HG02678 (cell line): ENCODE measurements at regions not wholly inside any gene's neighbourhood (a gene's known extent, or its start where the extent isn't known, plus 50 kb on each side); places are given as distances from the start of the nearest gene placed in this dataset.

ENCODE experiments used
- ATAC-seq: cut with Tn5 transposase; IDR thresholded peaks from one replicate; pipeline ENCODE4 v1.9.1; 2021; ENCODE audit warnings: mild to moderate bottlenecking, moderate library complexity; ENCODE audit not compliant: unreplicated experiment

- no peak for ATAC-seq
These were observed 329.2 kb downstream of the LPIN1 start for GRCh38 chr2:12075603-12076002.

DNA sequence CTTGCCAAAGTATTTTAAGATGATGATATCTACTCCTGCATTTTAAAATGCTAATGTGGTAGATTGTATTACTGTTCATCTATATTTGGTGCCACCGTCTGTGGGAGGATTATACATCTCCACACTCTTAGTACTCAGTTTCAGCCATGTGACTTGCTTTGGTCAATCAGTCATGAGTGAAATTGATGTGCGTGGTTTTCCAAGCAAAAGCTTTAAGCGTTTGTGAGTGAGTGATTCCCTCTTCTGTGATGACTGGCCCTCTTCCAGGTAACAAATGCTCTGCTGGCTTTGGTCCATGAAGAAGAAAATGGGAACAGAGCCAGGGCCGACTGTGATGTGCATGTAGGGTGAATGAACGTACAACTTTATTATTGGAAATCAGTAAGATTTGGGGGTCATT lies 330.4 kb downstream of the LPIN1 start:
- no peak for ATAC-seq

- ATAC-seq, result no peak
These were observed 333.9 kb downstream of the LPIN1 start for GRCh38 chr2:12080360-12080759.

DNA sequence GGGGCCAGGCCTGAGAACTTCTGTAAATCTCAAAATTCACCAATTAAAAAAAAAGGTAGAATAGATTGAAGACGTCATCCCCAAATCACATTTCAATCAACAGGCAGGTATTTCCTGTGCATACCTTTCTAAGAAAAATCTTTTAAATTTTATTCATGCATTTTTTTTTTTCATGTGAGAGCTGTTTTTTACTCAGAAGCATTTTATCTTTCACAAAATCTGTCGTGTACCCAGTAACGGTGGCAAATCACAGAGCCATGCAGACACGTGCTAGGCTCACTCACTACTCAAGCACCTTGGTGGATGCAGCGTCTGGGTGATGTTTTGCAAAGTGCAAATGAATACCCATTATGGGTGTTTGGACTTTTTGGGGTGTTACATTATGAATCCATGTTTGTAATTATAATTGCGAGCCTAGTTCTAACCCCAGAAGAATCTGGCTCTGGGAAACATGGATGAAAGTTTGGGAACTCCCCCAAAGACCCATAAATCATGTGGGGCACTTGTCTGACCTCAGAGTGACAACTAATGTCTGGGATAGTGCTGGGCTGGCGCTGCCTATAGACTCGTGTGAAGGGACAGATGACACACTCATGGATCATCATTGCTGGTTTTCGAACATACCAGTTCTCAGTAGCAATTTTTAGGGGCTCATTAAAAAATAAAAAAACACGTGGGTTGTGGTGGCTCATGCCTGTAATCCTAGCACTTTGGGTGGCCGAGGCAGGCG lies 335.2 kb downstream of the LPIN1 start:
- no peak for ATAC-seq

- ATAC-seq, result no peak
These were observed 336.7 kb downstream of the LPIN1 start for GRCh38 chr2:12083081-12083581.

DNA sequence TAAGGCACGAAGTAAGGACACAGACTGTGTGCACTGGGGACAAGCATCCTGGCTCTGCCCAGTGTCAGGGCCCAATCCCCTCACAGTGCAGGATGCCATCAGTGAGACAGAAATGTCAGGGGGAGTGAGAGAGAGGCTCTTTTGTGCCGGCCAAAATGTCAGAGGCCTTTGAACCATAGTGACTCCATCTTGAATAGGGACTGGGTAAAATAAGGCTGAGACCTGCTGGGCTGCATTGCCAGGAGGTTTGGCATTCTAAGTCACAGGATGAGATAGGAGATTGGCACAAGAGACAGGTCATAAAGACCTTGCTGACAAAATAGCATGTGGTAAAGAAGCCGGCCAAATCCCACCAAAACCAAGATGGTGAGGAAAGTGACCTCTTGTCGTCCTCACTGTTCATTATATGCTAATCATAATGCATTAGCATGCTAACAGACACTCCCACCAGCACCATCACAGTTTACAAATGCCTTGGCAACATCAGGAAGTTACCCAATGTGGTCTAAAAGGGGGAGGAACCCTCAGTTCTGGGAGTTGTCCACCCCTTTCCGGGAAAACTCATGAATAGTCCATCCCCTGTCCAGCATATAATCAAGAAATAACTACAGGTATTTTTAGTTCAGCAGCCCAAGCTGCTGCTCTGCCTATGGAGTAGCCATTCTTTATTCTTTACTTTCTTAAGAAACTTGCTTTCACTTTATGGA lies 337.4 kb downstream of the LPIN1 start:
- ATAC-seq, result no peak

- no peak for ATAC-seq
These were observed 340.7 kb downstream of the LPIN1 start for GRCh38 chr2:12087175-12087574.

- ATAC-seq, result no peak
These were observed 341.4 kb downstream of the LPIN1 start for GRCh38 chr2:12087671-12088380.

DNA sequence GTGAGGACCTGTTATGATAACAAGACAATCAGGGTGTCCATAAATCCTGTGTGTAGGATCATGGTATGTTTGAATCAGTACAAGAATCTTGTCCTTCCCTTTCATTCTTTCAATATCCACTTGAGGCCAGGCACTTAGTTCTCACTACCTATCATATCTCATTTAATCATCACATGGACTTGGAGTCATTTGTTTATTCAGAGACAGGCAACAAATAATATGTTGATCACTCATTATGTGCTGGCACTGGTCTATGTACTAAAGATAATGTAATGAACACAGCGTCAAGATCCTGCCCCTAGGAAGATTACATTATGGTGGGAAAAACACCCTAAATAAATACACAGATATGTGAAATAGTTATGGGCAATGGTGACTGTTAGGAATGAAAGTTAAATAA lies 342.6 kb downstream of the LPIN1 start:
- ATAC-seq, result no peak

GRCh38 chr2:12089496-12089895 lies 343.1 kb downstream of the LPIN1 start:
- ATAC-seq, result no peak

GRCh38 chr2:12090072-12090471 lies 343.6 kb downstream of the LPIN1 start:
- no peak for ATAC-seq

GRCh38 chr2:12090590-12090989 lies 344.2 kb downstream of the LPIN1 start:
- ATAC-seq, result no peak

DNA sequence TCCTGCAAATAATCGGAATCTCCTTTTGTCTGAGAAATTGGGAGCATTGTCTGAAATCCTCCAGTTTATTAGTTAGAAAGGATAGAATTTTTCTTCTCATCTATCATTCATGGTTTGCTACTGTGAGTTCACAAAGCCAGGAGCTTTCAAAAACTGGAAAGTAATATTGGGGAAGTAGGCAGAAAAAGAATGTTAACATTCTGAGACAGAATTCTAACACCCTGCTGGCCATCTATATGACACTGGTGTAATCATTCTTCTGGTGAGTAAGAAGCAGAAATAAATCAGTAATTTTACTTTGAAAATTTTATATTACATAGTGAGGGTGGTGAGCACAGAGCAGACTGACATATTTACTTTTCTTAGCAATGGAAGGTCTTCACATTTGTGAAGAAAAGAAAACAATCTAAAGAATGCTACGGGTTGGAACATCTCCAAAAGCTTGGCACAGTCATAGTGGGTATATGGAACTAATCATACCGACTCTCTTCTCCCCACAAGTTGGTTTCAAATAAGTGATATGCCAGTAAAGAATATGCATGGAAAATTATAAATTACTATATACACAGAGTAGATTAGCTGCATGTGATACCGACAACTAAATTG lies 344.9 kb downstream of the LPIN1 start:
- ATAC-seq, result no peak

GRCh38 chr2:12094134-12094533 lies 347.7 kb downstream of the LPIN1 start:
- no peak for ATAC-seq

- no peak for ATAC-seq
These were observed 349.8 kb downstream of the LPIN1 start for GRCh38 chr2:12096051-12096787.

DNA sequence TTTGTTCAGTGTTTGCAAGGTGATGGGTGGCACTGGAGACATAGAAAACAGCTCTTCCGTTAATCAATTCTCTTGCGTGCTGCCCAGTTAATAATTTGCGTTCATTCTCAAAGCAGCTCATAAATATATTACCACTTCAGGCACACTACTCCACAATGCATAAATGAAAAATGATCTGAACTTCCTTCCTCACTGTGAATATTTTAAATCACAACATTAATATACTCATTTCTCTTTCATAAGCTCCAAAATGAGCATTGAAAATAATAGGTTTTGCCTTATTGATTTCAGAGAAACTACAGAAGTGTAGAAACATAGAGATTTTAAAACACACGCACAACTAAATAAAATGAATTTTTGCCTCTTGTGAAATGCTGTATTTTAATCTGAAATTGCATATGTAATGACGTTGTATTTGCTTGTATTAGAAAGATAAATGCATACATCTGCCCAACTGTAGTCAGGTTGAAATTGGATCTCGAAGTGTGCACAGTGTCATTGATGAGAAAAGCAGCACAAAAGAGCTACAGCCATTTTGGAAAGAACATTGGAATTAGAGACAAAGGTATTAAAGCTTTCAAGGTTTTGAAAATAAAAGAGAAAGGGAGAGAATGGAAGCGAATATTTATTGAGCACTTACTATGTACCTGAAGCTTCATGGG lies 350.5 kb downstream of the LPIN1 start:
- no peak for ATAC-seq

DNA sequence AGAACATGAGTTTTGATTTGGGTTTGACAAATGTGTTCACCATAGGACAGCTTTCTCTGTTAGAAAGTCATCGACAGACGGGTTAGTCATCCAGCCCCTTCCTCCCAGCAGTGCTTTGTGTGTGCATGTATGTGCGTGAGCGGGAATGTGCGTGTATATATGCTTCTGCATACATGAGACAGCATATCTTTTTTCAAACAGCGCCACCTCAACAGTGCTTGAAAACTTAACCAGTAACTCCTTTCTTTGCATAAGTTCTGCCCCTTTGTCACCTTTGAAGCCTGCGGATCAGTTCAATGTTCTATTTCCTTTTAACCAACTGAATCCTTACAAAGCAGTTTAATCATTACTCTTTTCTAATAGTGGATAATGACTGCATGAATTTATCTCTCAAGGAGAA lies 351.4 kb downstream of the LPIN1 start:
- ATAC-seq, result no peak

DNA sequence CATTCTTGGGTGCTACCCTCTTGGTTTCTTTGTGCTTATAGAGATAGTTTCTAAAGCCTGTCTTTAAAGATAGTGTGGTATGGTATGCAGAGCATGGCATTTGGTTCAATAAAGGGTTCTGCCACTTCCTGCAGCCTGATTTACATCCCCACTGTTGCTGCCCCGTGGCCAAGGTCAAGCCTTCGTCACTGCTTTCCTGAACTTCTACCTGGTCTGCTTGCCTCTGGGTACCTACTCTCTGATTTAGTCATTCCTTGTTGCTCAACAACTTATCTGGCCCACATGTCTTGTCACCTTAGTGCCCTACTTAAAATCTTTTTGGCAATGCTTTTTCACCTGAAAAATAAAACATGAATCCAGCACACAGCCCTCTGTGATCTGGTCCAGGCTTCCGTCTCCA lies 352.9 kb downstream of the LPIN1 start:
- no peak for ATAC-seq

DNA sequence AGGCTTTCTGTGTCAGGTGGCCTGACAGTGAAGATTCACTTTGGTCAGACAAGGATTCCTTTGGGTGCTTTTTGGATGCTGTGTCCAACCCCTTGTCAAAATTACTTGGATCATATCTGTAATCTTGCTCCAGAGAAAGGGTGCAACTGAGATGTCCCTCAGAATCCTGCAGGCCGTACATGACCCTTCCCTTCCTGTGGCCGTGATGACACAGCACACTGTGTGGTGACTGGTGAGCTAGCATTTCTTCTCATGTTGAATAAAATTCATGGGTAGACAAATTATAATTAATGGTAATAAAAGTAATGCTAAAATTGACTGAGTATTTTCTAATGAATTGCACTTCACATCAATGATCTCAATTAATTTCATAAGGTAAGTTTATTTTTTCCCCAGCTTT lies 356.2 kb downstream of the LPIN1 start:
- ATAC-seq, result no peak

DNA sequence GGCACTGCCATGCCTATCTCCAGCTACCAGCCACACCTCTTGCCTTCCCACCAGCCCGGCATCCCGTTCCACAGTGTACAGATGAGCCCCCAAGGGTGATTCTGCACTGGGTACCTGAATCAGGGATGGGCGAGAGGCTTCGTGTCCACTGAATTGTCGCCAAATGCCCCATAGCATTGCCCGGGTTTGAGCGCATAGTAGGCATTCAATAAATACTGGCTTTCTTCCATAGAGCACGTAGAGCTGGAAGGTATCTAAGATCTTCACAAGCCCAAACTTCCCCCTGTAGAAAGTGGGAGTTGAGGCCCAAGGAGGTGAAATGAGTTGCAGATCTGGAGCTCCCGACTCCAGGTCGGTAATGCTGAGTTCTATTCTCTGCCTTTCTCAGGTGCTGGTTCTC lies 358.7 kb downstream of the LPIN1 start:
- no peak for ATAC-seq
